SU-DHL-6 (cell line): ENCODE measurements at regions not wholly inside any gene's neighbourhood (a gene's known extent, or its start where the extent isn't known, plus 50 kb on each side); places are given as distances from the start of the nearest gene placed in this dataset.

ENCODE experiments used
- H2AFZ ChIP-seq: fragments of 200-600 bp; sonication (generic); 2 replicates; pipeline ENCODE4 v1.6.1; 2014; ENCODE audit warnings: low read depth, mild to moderate bottlenecking, moderate library complexity, mixed read lengths, antibody characterized with exemption, low read length; ENCODE audit not compliant: severe bottlenecking
- H3F3A ChIP-seq: fragments of 200-600 bp; shearing (Covaris generic); 2 replicates; pipeline ENCODE4 v1.6.0; 2016; ENCODE audit warnings: antibody characterized with exemption, mild to moderate bottlenecking; ENCODE audit not compliant: insufficient read depth
- H3K27ac ChIP-seq: fragments of 200-600 bp; sonication (generic); 2 replicates; pipeline ENCODE4 v1.5.1; 2016; ENCODE audit warnings: low read depth, mild to moderate bottlenecking, low read length, moderate library complexity, mixed read lengths
- H3K27me3 ChIP-seq: fragments of 200-600 bp; sonication (generic), shearing (Covaris generic); 2 replicates; pipeline ENCODE4 v1.6.0; 2014; ENCODE audit warnings: mild to moderate bottlenecking, low read length
- H3K36me3 ChIP-seq: fragments of 200-600 bp; sonication (generic); 2 replicates; pipeline ENCODE4 v1.6.1; 2014; ENCODE audit warnings: mild to moderate bottlenecking, low read length, mixed read lengths
- H3K4me2 ChIP-seq: fragments of 300-600, 200-600 bp; shearing (Covaris generic), sonication (generic); 2 replicates; pipeline ENCODE4 v1.6.0; 2014; ENCODE audit warnings: low read length, low read depth, mild to moderate bottlenecking; ENCODE audit not compliant: poor library complexity, severe bottlenecking
- H3K4me3 ChIP-seq: fragments of 200-600 bp; sonication (generic); 2 replicates; pipeline ENCODE4 v1.5.1; 2014; ENCODE audit warnings: antibody characterized with exemption, low read length, mild to moderate bottlenecking, mixed read lengths; ENCODE audit not compliant: insufficient read depth, poor library complexity, severe bottlenecking
- H3K79me2 ChIP-seq: fragments of 200-600 bp; sonication (generic); 2 replicates; pipeline ENCODE4 v1.6.1; 2014; ENCODE audit warnings: mild to moderate bottlenecking, low read length, moderate library complexity; ENCODE audit not compliant: insufficient read depth
- H3K9ac ChIP-seq: fragments of 200-600 bp; sonication (generic); 2 replicates; pipeline ENCODE4 v1.7.0; 2014; ENCODE audit warnings: mild to moderate bottlenecking, low read length
- H3K9me2 ChIP-seq: fragments of 200-600 bp; sonication (generic); replicated peaks from 2 replicates; pipeline ENCODE4 v1.6.1; 2014; ENCODE audit warnings: low read length; ENCODE audit not compliant: insufficient read depth
- H3K9me3 ChIP-seq: fragments of 200-600 bp; sonication (generic); 2 replicates; pipeline ENCODE4 v1.6.1; 2014; ENCODE audit warnings: low read length, mixed read lengths; ENCODE audit not compliant: insufficient read depth
- H4K20me1 ChIP-seq: fragments of 200-600 bp; sonication (generic); 2 replicates; pipeline ENCODE4 v1.6.1; 2014; ENCODE audit warnings: low read depth, mild to moderate bottlenecking, antibody characterized with exemption, low read length, moderate library complexity, mixed read lengths
- EZH2phosphoT487 ChIP-seq: fragments of 200-600 bp; sonication (generic), shearing (Covaris generic); conservative IDR thresholded peaks from 2 replicates; pipeline ENCODE4 v1.6.1; 2018; ENCODE audit warnings: mild to moderate bottlenecking, antibody characterized with exemption, low read length, moderate library complexity, mixed read lengths
- TF ChIP-seq, protein P1 (sequence below): fragments of 200-600 bp; sonication (generic); IDR thresholded peaks from one replicate; pipeline ENCODE4 v1.5.1; 2017; ENCODE audit warnings: antibody characterized with exemption, mild to moderate bottlenecking, low read length, moderate library complexity; ENCODE audit not compliant: insufficient read depth, poor library complexity, severe bottlenecking

DNA sequence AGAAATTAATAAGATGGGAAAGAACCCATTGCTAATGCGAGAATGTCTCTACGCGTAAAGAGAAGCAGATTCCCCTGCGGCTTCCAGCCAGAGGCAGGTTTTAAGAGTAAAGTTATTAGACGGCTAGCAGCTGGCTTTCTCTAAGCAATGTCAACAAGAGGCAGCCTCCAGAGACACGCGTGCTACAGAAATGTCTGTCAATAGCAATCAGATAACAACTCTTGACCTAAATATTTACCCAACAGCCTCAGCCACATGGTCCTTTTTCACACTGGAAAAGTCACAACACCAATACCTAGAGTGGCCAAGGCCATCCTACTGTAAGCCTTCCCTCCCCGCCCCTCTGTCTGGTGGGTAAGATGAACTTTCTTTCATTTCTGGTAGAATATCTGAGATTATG is 146.0 kb upstream of the SFSWAP start:
- Histone ChIP-seq H3K79me2 (no peaks in the 10 kb centered on the region), H3K4me2 (no peak overlapping the region), H4K20me1 (no peaks in the 10 kb centered on the region), H3K9me2 (no peaks in the 10 kb centered on the region), H3K27me3 (no peaks in the 10 kb centered on the region), H3K27ac (no peak overlapping the region), H3K36me3 (no peaks in the 10 kb centered on the region), H3F3A (no peaks in the 10 kb centered on the region), H3K9ac (no peak overlapping the region), H3K9me3 (no peaks in the 10 kb centered on the region), H2AFZ (no peak overlapping the region), H3K4me3 (no peak overlapping the region)
- TF ChIP-seq, protein P1, sequence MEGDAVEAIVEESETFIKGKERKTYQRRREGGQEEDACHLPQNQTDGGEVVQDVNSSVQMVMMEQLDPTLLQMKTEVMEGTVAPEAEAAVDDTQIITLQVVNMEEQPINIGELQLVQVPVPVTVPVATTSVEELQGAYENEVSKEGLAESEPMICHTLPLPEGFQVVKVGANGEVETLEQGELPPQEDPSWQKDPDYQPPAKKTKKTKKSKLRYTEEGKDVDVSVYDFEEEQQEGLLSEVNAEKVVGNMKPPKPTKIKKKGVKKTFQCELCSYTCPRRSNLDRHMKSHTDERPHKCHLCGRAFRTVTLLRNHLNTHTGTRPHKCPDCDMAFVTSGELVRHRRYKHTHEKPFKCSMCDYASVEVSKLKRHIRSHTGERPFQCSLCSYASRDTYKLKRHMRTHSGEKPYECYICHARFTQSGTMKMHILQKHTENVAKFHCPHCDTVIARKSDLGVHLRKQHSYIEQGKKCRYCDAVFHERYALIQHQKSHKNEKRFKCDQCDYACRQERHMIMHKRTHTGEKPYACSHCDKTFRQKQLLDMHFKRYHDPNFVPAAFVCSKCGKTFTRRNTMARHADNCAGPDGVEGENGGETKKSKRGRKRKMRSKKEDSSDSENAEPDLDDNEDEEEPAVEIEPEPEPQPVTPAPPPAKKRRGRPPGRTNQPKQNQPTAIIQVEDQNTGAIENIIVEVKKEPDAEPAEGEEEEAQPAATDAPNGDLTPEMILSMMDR: no peak
- no peak for TF ChIP-seq EZH2phosphoT487

DNA sequence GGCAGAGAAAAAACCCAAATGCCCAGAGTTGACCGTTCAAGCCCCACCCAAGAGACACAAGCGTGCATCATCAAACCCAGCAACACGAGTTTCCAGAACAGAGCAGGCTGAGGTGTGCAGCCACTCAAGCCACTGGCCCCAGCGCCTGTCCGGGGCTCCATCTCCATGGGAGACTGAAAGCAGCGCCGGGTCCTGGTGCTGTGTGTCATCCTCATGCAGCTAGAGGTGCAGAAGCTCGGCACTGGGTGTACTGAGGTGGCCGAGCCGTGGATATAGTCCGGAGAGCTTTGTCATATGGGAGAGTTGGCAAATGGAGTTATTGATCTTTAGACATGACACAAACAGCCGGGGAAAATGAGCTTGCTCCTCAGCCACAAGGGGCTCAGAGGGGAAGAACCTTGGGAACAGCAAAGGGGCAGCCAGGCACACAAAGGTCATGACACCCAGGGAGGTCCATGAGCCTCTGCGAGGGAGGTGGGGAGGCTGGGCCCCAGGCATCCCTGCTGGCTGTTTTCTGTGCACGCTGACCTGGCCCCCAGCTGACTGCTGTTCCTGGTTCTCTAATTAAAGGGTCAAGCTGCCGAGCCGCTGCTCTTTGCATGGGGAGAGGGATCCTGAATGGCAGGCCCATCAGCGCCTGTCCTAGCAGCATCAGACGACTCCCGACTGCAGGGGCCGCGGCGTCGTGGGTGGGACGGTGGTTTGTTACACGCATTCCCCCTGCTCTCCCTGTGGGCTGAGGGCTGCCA is 145.4 kb upstream of the SFSWAP start:
- Histone ChIP-seq H3K9me2 (no peaks in the 10 kb centered on the region), H3K36me3 (no peaks in the 10 kb centered on the region), H3K9ac (no peak overlapping the region), H3K27ac (no peak overlapping the region), H4K20me1 (no peaks in the 10 kb centered on the region), H3K79me2 (no peaks in the 10 kb centered on the region), H2AFZ (no peak overlapping the region), H3K4me3 (no peak overlapping the region), H3F3A (no peaks in the 10 kb centered on the region), H3K27me3 (no peaks in the 10 kb centered on the region), H3K4me2 (no peak overlapping the region), H3K9me3 (no peaks in the 10 kb centered on the region)
- TF ChIP-seq, protein P1: no peak
- no peak for TF ChIP-seq EZH2phosphoT487

DNA sequence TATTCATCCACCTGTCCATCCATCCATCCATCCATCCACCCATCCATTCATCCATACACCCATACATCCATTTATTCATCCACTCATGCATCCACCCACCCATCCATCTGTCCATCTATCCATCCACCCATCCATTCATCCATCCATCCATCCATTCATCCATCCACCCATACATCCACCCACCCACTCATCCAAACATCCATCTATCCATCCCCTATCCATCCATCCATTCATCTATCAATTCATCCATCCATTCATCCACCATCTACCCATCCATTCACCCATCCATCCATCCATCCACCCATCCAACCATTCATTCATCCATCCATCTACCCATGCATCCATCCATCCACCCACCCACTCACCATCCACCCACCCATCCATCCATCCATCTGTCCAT is 142.6 kb upstream of the SFSWAP start:
- H3K27me3 ChIP-seq: no peaks in the 10 kb centered on the region
- TF ChIP-seq, protein P1: no peak
- no peak for TF ChIP-seq EZH2phosphoT487

More for the DNA sequence above, 142.6 kb upstream of the SFSWAP start:
- Histone ChIP-seq H3K27ac (no peak overlapping the region), H3K9me3 (no peaks in the 10 kb centered on the region), H3K9ac (no peak overlapping the region), H3K4me3 (no peak overlapping the region), H3K79me2 (no peaks in the 10 kb centered on the region), H3F3A (no peaks in the 10 kb centered on the region), H2AFZ (no peak overlapping the region), H3K36me3 (no peaks in the 10 kb centered on the region), H4K20me1 (no peaks in the 10 kb centered on the region), H3K9me2 (no peaks in the 10 kb centered on the region), H3K4me2 (no peak overlapping the region)
